Tibial nerve (tissue), 4 donors: ENCODE measurements at regions not wholly inside any gene's neighbourhood (a gene's known extent, or its start where the extent isn't known, plus 50 kb on each side); places are given as distances from the start of the nearest gene placed in this dataset.
"Not testable (repeated sequence)": the region's sequence is repeated elsewhere in the genome, so short reads cannot be mapped to it uniquely, and the experiment has no call there.

Source experiments
- DNase-seq, 2 donors: peaks; one replicate each; pipeline ENCODE4 v3.0.0-alpha.2; 2019; ENCODE audit warnings: low spot score in 2 of 2
- H3K27ac ChIP-seq, 4 donors: fragments of 200-600 bp; sonication (generic) in 3 of 4; one replicate each; pipeline ENCODE4 v1.5.1; 2017 to 2019; ENCODE audit warnings: mild to moderate bottlenecking in 1 of 4
- H3K27me3 ChIP-seq, 2 donors: fragments of 200-600 bp; sonication (generic) in 1 of 2; one replicate each; pipeline versions ENCODE4 v1.5.1 to v1.6.0; 2017 to 2019
- H3K36me3 ChIP-seq, 3 donors: fragments of 200-600 bp; sonication (generic); one replicate each; pipeline ENCODE4 v1.5.1; 2018 to 2019
- H3K4me1 ChIP-seq, 4 donors: fragments of 200-600 bp; sonication (generic) in 3 of 4; one replicate each; pipeline ENCODE4 v1.5.1; 2017 to 2019
- H3K4me3 ChIP-seq, 4 donors: fragments of 200-600 bp; sonication (generic) in 3 of 4; one replicate each; pipeline ENCODE4 v1.5.1; 2017 to 2019; ENCODE audit warnings: mild to moderate bottlenecking in 1 of 4, moderate library complexity in 1 of 4
- H3K9me3 ChIP-seq, 4 donors: fragments of 200-600 bp; sonication (generic) in 3 of 4; one replicate each; pipeline ENCODE4 v1.5.1; 2017 to 2019
- EP300 ChIP-seq, 2 donors: sonication (generic); formaldehyde crosslinking; IDR thresholded peaks; one replicate each; pipeline ENCODE4 v1.6.1; 2017; ENCODE audit warnings: antibody characterized with exemption in 2 of 2, mild to moderate bottlenecking in 1 of 2
- POLR2A ChIP-seq, 2 donors: fragments of 450-650 bp; IDR thresholded peaks; one replicate each; pipeline ENCODE4 v1.6.1; 2017; ENCODE audit warnings: antibody characterized with exemption in 2 of 2, mild to moderate bottlenecking in 2 of 2, moderate library complexity in 2 of 2
- WGBS, 2 donors: methylation state at CpG; one replicate each; pipeline ENCODE4 v1.1.5; 2018; 5-methylcytosine and 5-hydroxymethylcytosine counted together
- TF ChIP-seq, protein P1 (sequence below), 5 experiments: fragments of 200-600 bp in 3 of 5; fragments of 450-650 bp in 2 of 5; sonication (generic) in 3 of 5; IDR thresholded peaks; one replicate each; pipeline ENCODE4 v1.5.1; 2016 to 2019; ENCODE audit warnings: antibody characterized with exemption in 5 of 5, mild to moderate bottlenecking in 3 of 5, moderate library complexity in 2 of 5

DNA sequence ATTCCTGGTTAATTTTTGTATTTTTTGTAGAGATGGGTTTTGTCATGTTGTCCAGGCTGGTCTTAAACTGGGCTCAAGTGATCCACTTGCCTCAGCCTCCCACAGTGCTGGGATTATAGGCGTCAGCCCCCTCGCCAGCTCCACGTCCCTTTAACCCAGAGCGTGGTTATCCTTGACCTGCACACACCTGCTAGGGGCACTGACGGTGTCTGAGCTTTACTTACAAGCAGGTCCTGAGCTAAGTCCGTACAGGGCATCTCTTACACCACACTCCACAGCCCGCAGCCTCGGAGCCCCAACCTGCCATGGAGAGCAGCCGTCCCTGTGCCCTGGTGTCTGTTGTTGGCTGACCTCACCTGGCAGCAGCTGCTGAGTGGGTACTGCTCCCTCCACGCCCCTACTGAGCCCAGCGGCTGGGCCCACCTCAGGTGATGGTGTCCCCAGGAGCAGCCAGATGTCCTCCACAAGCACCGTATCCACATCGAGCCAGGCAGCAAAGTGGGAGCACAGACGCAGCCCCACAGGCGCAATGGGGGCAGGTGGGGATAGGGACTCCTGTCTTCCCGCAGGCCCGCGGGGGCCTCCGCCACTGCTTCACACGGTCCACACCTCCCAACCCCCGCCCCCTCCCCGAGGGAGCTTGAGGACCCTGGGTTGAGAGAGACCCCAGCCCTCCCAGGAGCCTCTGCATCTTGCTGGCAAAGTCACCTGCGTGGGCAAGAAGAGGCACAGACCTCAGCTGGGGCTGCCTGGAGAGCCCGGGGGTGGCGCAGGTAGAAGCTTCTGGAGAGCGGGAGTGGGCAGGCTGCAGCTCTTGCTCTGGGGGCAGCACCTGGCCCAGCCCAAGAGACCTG lies 325.4 kb upstream of the SFSWAP start:
- H3K9me3 ChIP-seq: no peaks in the 10 kb centered on the region
- H3K4me1 ChIP-seq: no peaks in the 10 kb centered on the region
- no peak for DNase-seq
- no peak overlapping the region for H3K27ac ChIP-seq
- H3K27me3 ChIP-seq: peaks cover 0 to 61% of the 10 kb centered on the region in 2 donors
- no peak overlapping the region for H3K4me3 ChIP-seq
- 81 to 86% methylated on average over 26 of the region's 26 CpGs for WGBS, 2 donors
- TF ChIP-seq, protein P1, sequence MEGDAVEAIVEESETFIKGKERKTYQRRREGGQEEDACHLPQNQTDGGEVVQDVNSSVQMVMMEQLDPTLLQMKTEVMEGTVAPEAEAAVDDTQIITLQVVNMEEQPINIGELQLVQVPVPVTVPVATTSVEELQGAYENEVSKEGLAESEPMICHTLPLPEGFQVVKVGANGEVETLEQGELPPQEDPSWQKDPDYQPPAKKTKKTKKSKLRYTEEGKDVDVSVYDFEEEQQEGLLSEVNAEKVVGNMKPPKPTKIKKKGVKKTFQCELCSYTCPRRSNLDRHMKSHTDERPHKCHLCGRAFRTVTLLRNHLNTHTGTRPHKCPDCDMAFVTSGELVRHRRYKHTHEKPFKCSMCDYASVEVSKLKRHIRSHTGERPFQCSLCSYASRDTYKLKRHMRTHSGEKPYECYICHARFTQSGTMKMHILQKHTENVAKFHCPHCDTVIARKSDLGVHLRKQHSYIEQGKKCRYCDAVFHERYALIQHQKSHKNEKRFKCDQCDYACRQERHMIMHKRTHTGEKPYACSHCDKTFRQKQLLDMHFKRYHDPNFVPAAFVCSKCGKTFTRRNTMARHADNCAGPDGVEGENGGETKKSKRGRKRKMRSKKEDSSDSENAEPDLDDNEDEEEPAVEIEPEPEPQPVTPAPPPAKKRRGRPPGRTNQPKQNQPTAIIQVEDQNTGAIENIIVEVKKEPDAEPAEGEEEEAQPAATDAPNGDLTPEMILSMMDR (IDR thresholded peaks at IDR 0.05): no peak
- TF ChIP-seq EP300 (IDR thresholded peaks at IDR 0.05): no peak
- no peak for TF ChIP-seq POLR2A (IDR thresholded peaks at IDR 0.05)
- no peaks in the 10 kb centered on the region for H3K36me3 ChIP-seq

DNA sequence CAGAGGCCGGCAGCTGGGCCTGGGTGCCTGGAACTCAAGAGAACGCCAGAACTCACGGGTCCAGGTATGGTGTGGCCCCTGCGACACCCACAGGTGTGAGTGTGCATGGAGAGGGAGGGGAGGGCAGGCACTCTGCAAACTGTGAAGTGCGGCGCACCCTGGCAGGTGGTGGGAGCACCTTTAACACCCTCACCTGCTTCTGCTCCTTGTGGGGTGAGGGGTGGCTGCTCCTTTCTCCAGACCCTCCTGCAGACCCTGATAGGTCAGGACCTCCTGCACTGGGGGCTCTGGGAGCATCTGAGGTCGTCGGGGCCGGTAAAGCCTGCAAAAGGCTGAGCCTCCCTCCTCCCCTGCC lies 324.7 kb upstream of the SFSWAP start:
- no peak for DNase-seq
- Histone ChIP-seq H3K4me3 (no peak overlapping the region), H3K9me3 (no peaks in the 10 kb centered on the region), H3K4me1 (no peaks in the 10 kb centered on the region), H3K27ac (no peak overlapping the region), H3K36me3 (no peaks in the 10 kb centered on the region), H3K27me3 (peaks cover 0 to 56% of the 10 kb centered on the region in 2 donors)
- WGBS, 2 donors: 69 to 74% methylated on average over 9 of the region's 9 CpGs
- TF ChIP-seq POLR2A (IDR thresholded peaks at IDR 0.05): no peak
- TF ChIP-seq, protein P1 (IDR thresholded peaks at IDR 0.05): no peak
- TF ChIP-seq EP300 (IDR thresholded peaks at IDR 0.05): no peak

- H3K27ac ChIP-seq: no peak overlapping the region
- H3K4me3 ChIP-seq: no peak overlapping the region
- no peak for DNase-seq
- H3K27me3 ChIP-seq: peaks cover 0 to 49% of the 10 kb centered on the region in 2 donors
- H3K4me1 ChIP-seq: no peaks in the 10 kb centered on the region
- no peak for TF ChIP-seq POLR2A (IDR thresholded peaks at IDR 0.05)
- TF ChIP-seq, protein P1 (IDR thresholded peaks at IDR 0.05): no peak
- no peak for TF ChIP-seq EP300 (IDR thresholded peaks at IDR 0.05)
- no peaks in the 10 kb centered on the region for H3K9me3 ChIP-seq
- 61 to 62% methylated on average over 8 to 9 of the region's 11 CpGs for WGBS, 2 donors
- no peaks in the 10 kb centered on the region for H3K36me3 ChIP-seq
Measured at GRCh38 chr12:131386781-131387180, 324.1 kb upstream of the SFSWAP start.

DNA sequence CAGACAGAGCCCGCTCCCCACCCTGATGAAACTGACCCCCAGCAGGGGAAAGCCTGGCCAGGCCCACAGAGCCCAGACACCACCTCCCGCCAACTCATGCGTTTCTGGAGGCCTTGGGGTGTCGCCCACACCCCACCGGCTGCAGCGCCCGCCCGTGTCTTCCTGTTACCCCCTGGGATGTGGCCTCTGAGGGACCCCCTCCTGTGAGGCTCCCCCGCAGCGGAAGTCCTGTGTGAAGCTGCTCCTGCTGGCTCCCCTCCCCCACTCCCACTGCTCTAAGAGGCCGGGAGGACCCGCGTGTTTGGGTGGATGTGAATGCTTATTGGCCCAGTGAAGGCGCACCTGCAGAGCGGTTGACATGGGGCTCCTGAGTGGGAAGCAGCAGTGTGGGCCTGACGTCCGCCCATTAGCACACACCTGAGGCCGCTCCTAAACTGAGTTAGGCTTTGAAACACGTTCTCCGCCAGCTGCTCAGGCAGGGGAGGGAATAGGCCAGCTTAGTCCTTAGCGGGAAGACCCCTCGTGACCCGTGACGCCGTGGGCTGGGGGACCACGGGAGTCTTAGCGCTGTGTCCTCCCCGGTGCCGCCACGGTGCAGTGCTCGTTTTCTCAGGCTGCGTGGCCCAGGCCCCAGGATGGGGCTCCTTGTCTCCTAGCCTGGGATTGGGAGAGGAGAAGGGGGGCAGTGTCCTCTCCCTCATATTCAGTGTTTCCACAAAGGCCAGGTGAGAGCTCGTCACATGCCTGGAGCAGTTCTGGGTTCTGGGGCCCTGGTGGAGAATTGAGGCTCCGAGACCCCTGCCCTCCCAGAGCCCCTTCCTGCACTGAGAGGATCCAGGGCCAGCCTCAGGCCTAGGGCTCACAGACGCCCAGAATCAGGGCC lies 323.4 kb upstream of the SFSWAP start:
- no peak overlapping the region for H3K4me3 ChIP-seq
- 79 to 80% methylated on average over 30 to 35 of the region's 35 CpGs for WGBS, 2 donors
- TF ChIP-seq, protein P1 (IDR thresholded peaks at IDR 0.05): no peak
- H3K36me3 ChIP-seq: no peaks in the 10 kb centered on the region
- H3K27ac ChIP-seq: no peak overlapping the region
- peaks cover 0 to 48% of the 10 kb centered on the region in 2 donors for H3K27me3 ChIP-seq
- no peaks in the 10 kb centered on the region for H3K9me3 ChIP-seq
- no peaks in the 10 kb centered on the region for H3K4me1 ChIP-seq
- DNase-seq: no peak

DNA sequence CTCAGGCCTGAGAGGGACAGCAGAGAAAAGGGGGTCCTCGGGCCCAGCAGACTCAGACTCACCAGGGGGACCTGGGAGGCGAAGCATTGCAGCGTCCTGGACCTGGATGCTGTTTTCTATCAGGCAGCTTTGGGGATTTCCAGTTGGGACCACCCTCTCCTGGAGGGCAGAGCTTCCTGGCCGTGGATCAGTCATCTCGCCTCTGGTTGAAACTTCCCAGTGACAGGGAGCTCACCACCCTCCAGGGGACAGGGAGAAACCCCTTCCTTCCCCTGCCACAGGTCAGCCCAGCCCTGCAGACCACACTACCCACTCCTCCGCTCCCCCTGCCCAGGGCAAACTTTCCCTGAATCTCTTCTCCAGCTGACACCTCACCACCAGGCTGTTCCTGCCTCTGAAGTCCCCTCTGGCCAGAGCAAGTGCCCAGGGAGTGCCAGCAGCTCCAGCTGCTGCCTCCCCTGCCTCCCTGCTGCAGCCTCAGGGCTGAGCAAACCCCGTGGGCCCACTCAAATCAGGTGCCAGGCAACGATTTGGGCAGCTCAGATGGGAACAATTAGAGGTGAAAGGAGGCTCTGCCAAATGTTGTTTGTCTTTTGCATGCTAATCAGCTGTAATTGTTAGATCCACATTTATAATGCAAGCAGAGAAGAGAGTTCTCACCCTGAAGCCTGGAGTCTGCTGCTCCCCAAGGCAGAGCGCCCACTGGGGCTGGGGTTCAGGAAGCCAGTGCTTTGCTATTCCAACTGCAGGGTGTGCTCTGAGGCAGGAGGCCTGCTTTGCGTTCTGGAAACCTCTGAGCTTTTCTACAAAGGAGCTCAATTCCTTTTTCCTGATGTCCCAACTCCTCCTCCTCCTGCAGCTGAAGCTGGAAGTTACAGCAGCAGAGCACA lies 322.5 kb upstream of the SFSWAP start:
- not testable (repeated sequence) for H3K36me3 ChIP-seq, H3K4me3 ChIP-seq, H3K4me1 ChIP-seq, DNase-seq, H3K27ac ChIP-seq, H3K9me3 ChIP-seq
- WGBS, 2 donors: 60 to 61% methylated on average over 7 to 8 of the region's 10 CpGs
- peaks cover 0 to 46% of the 10 kb centered on the region in 2 donors for H3K27me3 ChIP-seq
